T-helper 2 cell (primary cell): ENCODE measurements at regions not wholly inside any gene's neighbourhood (a gene's known extent, or its start where the extent isn't known, plus 50 kb on each side); places are given as distances from the start of the nearest gene placed in this dataset.
"Not testable (repeated sequence)": the region's sequence is repeated elsewhere in the genome, so short reads cannot be mapped to it uniquely, and the experiment has no call there.

Experiments used
- DNase-seq, 5 experiments: peaks; one replicate each; pipeline versions ENCODE4 v3.0.0 to v3.0.0-alpha.2; 2012 to 2022

DNA sequence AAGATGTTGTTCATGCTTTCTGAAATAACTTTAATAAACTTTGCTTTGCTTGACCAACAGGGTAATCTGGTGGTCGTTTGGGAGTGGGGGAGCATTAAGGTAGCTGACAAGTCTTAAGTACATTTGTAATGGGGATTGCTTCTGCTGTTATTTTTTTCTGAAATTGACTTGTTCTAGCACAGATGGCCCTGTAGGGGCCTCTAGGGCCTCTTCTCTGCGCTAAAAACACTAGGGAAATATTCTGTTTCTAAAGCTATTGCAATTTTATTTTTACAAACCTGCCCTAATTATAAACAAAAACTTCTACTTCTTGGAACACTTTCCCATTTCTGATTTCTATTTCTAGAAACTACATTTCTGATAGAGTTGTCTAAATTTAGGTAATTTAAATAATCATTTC is 191.3 kb upstream of the KCNJ3 start:
- no peak for DNase-seq

DNA sequence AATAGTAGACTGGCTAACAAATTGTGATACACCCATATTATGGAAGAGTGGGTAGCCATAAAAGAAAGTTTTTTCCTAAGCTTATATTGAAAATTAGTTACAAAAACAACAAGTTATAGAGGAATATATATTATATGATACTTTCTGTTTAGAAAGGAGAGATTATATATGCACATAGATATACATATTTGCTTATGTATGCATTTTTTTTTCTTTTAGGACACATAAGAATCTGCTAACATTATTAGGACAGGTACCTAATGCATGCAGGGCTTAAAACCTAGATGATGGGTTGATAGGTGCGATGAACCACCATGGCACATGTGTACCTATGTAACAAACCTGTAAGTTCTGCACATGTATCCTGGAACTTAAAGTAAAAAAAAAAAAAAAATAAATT is 179.6 kb upstream of the KCNJ3 start:
- DNase-seq = no peak

DNA sequence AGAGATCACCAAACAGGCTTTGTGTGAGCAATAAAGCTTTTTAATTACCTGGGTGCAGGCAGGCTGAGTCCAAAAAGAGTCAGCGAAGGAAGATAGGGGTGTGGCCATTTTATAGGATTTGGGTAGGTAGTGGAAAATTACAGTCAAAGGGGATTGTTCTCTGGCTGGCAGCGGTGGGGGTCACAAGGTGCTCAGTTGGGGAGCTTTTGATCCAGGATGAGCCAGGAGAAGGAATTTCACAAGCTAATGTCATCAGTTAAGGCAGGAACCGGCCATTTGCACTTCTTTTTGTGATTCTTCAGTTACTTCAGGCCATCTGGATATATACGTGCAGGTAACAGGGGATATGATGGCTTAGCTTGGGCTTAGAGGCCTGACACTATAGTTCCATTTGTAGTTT is 177.5 kb upstream of the KCNJ3 start:
- not testable (repeated sequence) for DNase-seq

DNA sequence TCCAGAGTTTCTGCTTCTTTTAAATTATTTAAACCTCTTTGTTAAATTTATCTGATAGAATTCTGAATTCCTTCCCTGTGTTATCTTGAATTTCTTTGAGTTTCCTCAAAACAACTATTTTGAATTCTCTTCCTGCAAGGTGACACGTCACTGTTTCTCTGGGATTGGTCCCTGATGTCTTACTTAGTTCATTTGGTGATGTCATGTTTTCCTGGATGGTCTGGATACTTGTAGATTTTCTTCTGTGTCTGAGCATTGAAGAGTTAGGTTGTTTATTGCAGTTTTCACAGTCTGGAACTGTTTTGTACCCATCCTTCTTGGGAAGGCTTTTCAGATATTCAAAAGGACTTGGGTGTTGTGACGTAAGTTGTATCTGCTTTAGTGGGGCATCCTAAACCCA is 172.3 kb upstream of the KCNJ3 start:
- no peak for DNase-seq

DNA sequence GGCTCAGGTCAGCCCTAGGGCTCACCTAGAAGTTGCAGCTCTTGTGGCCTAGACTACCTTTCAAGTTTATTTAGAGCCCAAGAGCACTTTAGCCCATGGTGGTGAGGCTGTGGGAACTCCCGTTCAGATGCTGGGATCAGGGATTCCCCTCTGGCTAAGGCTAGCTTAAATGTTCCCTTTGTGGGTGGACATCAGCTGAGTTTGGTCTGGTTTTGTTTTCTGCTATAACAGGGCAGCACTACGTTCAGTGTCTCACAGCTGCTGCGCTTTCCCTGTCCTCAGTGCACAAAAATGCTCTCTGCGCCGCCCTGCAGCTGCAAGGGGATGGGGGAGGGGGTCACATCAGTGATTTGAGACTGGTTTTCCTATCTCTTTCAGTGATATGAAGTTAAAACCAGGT is 170.5 kb upstream of the KCNJ3 start:
- no peak for DNase-seq

DNA sequence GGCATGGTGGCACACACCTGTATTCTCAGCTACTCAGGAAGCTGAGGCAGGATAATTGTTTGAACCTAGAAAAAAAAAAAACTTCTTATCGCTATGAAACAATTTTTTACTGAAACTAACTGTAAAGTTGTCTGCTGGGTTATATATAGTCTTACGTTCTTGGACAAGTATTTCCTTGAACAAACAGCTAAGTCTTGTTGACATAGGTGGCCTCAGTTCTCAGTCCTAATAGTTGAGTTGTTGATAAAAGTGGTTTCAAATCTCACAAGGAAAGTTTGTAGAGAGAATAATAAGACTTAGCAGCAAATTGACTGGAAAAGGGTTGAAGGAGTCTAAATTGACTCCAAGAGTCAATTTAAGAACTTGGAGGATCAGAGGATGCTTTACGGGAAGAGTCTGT is 166.5 kb upstream of the KCNJ3 start:
- no peak for DNase-seq

DNA sequence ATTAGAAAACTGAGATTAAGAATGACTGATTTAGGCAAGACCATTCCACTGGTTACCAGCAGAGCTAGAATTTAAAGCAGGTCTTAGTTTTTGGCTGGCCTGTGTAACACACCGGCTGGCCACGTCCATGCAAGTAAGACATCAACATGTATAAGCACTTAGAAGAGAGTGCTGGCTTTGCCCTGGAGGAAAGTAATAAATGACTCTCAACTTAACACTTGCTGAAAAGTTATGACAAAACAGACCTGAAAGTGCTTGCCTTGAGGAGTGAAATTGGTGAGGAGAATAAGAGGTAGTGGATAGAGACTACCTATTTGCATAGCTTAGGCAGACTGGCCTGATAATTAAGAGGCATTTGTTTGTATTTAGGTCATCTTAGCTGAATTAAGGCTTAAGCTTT is 165.7 kb upstream of the KCNJ3 start:
- DNase-seq = no peak

DNA sequence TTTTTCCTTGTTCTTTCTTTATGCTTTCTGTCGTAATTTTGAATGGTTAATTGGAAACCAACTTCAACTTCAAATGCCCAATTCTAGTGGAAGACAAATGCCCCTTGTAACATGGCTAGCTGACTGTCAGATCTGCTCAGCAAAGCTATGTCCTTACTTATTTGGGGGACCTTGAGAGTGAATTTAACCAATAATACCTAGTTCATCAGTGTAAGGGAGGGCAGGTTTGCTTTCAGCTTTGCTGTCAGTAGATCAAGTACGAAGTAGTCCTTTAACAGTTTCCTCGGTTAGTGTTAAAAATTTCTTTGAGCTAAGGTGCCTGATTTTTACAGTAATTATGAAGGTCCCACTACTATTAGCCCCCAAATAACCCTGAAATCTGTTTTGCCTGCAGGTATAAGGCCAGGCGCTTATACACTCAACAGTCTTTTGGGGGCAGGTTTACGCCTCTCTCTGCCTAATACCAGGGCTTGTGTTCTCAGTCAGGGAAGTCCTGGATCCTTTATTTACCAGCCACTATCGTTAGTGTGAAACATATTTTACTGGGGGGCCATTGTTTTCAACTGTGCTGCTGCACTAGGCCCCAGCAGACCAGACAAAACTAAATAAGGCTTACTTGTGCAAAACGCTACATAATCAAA is 165.1 kb upstream of the KCNJ3 start:
- no peak for DNase-seq

DNA sequence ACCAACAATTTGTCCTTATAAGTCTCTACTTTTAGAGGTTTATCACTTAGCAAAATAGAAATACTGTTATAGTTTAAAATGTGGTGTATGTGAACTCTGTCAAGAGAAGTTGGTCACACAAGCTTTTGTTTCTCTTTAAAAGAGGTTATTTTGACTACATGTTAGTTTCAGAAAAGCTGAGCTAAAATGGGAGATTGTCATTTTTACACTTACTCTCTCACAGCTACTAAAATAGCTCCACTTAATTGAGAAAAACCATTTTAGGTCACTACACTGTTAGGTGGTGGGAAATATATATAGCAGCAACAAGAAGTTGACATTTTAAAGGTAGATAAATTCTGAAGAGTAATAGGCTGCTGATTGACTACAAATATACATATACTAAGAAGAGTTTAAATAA is 161.5 kb upstream of the KCNJ3 start:
- no peak for DNase-seq

DNA sequence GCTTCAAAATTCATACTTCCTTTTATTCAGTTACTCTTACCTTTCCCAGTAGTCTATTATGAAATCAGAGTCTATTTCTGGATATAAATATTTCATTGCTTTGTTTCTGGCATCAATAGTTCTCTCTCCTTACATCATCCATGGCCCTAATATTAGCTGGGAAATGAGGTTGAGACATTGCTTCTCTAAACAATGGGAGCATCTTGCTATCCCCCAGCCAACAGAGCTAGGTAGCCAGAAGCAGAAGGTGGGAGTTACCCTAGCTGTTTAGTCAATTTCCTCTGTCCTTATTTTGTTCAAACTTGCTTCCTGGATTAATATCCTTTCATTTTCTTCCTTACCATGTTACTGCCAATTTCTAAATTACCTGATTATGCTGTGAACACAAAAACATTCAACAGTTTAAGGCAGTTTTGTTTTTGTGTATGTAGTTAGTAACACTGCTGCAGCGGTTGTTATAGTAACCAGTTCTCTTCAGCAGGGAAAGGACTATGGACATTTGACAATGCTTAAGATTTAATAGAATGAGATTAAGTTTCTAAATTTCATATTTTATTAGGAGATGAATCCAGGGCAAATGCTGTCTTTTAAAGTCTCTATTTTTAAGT is 160.5 kb upstream of the KCNJ3 start:
- DNase-seq = no peak

DNA sequence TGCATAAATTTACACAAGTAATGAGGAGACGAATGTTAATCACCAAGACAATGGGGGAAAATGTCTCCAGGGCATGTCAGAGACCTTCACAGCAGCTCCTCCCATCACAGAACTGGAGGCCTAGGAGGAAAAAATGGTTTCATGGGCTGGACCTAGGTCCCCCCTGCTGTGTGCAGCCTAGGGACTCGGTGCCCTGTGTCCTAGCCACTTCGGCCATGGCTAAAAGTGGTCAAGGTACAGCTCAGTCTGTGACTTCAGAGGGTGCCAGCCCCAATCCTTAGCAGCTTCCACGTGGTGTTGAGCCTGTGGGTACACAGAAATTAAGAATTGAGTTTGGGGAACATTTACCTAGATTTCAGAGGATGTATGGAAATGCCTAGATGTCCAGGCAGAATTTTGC is 152.2 kb upstream of the KCNJ3 start:
- no peak for DNase-seq

DNA sequence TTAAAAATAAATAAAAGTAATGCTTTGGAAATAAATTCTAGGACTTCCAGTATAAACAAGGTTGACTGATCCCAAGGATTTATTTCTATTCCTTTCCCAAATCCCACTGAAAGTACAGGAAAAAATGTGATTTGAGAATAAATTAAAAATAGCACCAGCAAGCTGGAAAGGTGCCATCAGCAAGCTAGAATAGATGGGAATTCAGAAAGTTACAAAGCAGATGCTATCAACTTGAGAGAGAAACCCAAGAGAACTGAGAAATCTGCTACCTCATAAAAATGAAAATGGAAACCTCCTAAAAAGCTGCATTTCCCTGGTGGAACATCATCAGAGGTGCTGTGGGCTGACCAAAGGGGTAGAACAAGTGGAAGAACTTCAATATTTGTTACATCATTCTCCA is 148.6 kb upstream of the KCNJ3 start:
- DNase-seq = no peak

DNA sequence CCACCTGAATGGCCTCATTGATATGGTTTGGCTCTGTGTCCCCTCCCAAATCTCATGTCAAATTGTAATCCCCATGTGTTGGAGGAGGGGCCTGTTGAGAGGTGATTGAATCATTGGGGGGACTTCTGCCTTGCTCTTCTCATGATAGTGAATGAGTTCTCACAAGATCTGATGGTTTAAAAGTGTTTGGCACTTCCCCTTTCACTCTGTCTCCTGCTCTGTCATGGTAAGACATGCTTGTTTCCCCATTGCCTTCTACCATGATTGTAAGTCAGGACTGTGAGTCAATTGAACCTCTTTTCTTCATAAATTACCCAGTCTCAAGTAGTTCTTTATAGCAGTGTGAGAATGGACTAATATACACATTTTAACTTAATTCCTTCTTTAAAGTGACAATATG is 146.8 kb upstream of the KCNJ3 start:
- DNase-seq = no peak

DNA sequence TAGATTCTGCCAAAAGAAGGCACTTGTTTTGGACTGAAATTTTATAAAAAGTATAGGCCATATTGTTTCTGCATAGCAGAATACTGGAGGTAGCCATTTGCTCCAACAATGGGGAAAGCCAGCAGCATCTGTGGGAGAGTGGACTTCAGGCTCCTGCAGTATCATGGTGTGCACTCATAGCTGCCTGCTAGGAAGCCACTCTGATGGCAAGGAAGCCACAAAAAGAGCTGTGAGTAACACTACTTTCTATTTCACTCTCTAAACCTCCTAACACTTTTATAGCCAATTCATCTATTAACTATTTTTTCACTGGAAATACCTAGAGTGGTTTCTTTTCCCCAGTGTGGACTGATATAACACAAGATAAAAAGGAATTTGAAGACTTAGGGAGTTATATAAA is 144.4 kb upstream of the KCNJ3 start:
- no peak for DNase-seq

DNA sequence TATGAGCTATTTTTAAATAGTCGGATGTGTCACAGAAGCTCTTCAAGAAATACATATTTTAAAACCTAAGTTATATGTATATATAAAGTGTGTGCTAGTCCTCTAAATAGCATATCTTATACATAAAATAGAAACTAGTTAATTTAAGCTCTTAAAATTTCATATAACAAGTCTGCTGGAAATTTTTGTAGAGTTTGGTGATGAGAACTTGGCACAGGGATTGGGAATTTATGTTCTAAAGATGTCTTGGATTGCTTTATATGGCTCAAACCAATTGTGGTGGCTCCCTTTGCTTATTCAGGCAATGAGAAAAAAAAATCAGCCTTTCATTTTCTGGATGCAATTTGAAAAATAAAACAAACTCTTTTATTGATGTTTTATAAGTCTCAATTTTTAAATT is 142.8 kb upstream of the KCNJ3 start:
- DNase-seq = no peak

DNA sequence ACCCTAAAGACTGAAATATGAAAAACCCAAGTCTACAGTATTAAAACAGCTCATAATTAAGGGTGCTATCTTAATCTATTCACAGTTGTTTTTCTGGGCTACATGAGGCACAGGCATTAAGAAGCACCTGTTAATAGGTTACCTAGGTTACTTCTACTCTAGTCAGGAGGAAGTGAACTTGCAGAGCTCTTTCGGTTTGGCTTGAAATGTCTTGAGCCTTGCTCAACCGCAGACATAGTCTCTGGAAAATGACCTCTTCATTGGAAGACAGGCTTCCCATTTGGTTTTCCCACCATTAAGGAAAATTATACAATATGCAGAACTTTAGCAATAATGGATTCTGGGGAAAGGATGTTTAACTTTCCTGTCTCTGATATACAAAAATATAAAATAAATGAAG is 142.3 kb upstream of the KCNJ3 start:
- DNase-seq = no peak

DNA sequence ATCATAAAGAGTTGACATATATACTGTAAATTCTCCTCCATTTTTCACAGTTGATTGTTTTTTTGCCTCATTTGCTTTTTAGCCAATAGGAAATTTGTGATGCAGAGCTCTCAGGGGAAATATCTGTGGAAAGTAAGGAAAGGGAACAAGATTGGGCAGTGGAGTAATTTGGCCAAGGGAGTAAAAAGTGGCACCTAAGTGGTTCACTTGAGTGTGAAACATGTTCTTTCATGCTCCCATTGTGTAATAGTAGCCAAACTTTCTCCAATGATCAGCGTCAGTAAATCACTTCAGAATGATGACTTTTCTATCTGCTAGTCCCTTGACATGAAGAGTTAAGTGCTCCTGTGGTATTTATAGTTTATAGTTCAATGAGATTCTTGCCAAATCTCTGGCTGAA is 141.9 kb upstream of the KCNJ3 start:
- no peak for DNase-seq

DNA sequence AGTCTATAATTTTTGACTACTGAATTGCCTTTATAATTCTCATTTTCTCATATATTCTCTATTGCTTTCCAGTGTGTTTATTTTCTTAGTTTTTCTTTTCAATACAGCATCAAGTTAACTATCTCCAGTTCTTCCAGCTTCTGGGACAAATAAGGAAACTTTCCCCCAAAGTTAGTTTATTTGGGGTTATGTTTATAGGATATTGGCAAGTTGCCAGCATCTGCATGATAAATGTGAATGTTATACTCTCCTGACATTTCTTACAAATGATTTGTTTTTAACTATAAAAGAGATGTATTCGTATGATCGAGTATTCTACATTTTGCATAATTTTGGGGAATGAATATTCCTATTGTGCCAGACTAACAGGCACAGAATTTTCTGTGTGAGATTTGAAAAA is 140.6 kb upstream of the KCNJ3 start:
- DNase-seq = no peak

DNA sequence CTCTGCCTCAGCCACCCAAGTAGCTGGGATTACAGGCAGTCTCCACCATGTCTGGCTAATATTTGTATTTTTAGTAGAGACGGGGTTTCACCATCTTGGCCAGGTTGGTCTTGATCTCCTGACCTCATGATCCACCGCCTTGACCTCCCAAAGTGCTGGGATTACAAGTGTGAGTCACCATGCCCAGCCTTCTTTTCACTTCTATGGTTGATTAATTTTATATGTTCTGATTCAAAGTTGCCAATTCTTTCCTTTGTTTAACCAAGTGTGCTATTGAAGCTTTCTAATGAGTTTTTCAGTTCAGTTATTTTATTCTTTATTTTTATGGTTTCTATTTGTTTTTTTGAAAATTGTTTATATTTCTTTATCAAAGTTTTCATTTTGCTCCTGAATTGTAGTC is 133.1 kb upstream of the KCNJ3 start:
- DNase-seq = no peak

DNA sequence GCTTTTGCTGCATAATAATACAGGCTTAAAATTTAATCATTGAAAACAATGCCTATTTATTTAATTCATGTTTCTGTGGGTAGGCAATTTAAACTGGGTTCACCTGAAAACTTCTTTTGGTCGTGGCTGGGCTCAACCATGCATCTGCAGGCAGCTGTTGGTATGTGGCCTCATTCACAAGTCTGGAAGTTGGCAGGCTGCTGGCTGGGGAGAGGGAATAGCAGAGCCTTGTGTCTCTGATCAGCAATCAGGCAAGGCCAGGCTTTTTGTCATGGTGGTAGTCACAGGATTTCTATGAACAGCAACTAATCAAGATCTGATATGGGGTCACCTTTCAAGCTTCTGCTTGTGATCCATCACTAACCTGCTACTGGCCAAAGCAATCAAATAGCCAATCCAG is 130.1 kb upstream of the KCNJ3 start:
- no peak for DNase-seq

DNA sequence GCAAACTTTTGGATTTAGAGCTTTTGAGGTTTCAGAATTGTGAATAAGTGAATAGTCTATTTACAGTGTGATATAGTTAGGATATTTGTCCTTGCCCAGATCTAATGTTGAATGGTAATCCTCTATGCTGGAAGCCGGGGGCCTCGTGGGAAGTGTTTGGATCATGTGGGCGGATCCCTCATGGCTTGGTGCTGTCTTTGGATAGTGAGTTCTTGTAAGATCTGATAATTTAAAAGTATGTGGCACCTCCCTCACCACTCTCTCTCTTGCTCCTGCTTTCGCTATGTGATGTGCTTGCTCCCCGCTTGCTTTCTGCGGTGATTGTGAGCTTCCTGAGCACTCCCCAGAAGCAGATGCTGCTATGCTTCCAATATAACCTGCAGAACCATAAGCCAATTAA is 128.0 kb upstream of the KCNJ3 start:
- DNase-seq = no peak

DNA sequence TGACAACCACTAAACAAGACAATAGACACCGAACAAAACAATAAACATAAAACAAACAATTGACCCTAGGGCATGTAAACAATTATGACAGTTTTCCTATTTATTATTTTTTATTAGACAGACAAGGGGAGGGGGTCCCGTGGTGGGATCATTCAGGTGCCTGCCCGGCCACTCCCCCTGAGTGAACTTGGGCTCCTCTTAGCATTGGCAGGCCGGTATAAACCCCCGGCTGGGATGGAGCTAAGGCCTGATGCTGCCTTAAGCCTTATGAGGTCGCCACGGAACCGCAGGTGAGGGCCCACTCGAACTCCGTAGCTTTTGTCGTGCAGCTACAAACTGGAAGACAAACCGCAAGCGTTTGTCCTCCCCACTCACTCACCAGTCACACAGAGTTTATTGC is 121.8 kb upstream of the KCNJ3 start:
- not testable (repeated sequence) for DNase-seq

DNA sequence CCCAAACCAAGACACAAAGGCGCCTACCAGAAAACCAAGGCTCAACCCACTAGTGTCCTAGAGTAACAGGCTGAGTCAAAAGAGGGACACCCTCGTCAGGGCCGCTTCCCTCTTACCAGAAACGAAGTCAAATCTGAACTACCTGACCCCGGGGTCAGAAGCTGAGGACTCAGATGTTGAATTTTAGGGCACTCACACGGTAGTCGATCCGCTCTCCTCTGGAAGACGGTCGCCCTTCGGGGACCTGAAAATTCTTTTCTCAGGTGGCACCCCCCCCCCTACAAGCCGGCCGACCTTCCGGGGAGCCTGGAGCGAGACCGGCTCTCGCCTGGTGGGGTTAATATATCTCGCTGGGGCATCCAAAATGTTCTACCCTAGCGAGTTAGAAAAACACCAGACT is 121.1 kb upstream of the KCNJ3 start:
- DNase-seq = no peak

DNA sequence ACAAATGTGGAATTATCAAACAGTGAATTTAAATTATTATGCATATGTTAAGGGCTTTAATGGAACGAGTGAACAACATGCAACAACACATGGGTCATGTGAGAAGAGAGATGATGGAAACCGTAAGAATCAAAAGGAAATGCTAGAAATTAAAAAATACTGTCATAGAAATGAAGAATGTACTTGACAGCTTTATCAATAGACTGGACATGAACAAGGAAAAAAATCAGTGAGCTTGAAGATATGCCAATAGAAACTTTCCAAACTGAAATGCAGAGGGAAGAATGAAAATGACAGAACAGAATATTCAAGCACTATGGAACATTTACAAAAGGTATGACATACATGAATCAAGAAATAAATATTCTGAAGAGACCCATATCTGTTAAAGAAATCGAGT is 117.7 kb upstream of the KCNJ3 start:
- no peak for DNase-seq

DNA sequence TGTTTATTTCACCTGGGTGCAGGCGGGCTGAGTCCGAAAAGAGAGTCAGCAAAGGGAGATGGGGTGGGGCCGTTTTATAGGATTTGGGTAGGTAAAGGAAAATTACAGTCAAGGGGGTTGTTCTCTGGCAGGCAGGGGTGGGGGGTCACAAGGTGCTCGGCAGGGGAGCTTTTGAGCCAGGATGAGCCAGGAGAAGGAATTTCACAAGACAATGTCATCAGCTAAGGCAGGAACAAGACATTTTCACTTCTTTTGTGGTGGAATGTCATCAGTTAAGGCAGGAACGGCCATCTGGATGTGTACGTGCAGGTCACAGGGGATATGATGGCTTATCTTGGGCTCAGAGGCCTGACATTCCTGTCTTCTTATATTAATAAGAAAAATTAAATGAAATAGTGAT is 115.8 kb upstream of the KCNJ3 start:
- not testable (repeated sequence) for DNase-seq
